HS-5 (cell line): ENCODE measurements at regions not wholly inside any gene's neighbourhood (a gene's known extent, or its start where the extent isn't known, plus 50 kb on each side); places are given as distances from the start of the nearest gene placed in this dataset.
"Not testable (repeated sequence)": the region's sequence is repeated elsewhere in the genome, so short reads cannot be mapped to it uniquely, and the experiment has no call there.

Source experiments
- DNase-seq: peaks from one replicate; pipeline ENCODE4 v3.0.0-alpha.2; 2012; ENCODE audit warnings: low read depth

- DNase-seq: no peak
Measured at GRCh38 chr13:97724450-97724849, 229.0 kb upstream of the IPO5 start.

- DNase-seq: no peak
Measured at GRCh38 chr13:97726664-97727280, 226.7 kb upstream of the IPO5 start.

GRCh38 chr13:97727991-97728390 is 225.5 kb upstream of the IPO5 start:
- DNase-seq: no peak

GRCh38 chr13:97736436-97736835 is 217.0 kb upstream of the IPO5 start:
- no peak for DNase-seq

GRCh38 chr13:97742084-97742483 is 211.4 kb upstream of the IPO5 start:
- no peak for DNase-seq

GRCh38 chr13:97743938-97744337 is 209.5 kb upstream of the IPO5 start:
- no peak for DNase-seq

GRCh38 chr13:97746649-97747048 is 206.8 kb upstream of the IPO5 start:
- no peak for DNase-seq

- no peak for DNase-seq
Measured at GRCh38 chr13:97749174-97749573, 204.3 kb upstream of the IPO5 start.

- DNase-seq: no peak
Measured at GRCh38 chr13:97751477-97751876, 202.0 kb upstream of the IPO5 start.

GRCh38 chr13:97752961-97753668 is 200.4 kb upstream of the IPO5 start:
- no peak for DNase-seq

- DNase-seq: no peak
Measured at GRCh38 chr13:97753942-97754670, 199.4 kb upstream of the IPO5 start.

- DNase-seq: no peak
Measured at GRCh38 chr13:97757807-97758206, 195.7 kb upstream of the IPO5 start.

GRCh38 chr13:97758317-97758716 is 195.2 kb upstream of the IPO5 start:
- DNase-seq: no peak

GRCh38 chr13:97761796-97762540 is 191.5 kb upstream of the IPO5 start:
- DNase-seq: no peak

GRCh38 chr13:97766749-97767148 is 186.7 kb upstream of the IPO5 start:
- DNase-seq: no peak

GRCh38 chr13:97768134-97768533 is 185.3 kb upstream of the IPO5 start:
- no peak for DNase-seq

GRCh38 chr13:97770231-97770630 is 183.2 kb upstream of the IPO5 start:
- not testable (repeated sequence) for DNase-seq

- DNase-seq: not testable (repeated sequence)
Measured at GRCh38 chr13:97772466-97772865, 181.0 kb upstream of the IPO5 start.

- not testable (repeated sequence) for DNase-seq
Measured at GRCh38 chr13:97774391-97775100, 178.9 kb upstream of the IPO5 start.

- DNase-seq: no peak
Measured at GRCh38 chr13:97780486-97780885, 173.0 kb upstream of the IPO5 start.

GRCh38 chr13:97781891-97782305 is 171.6 kb upstream of the IPO5 start:
- DNase-seq: no peak

- DNase-seq: no peak
Measured at GRCh38 chr13:97786510-97786909, 167.0 kb upstream of the IPO5 start.
